NCI-H1092 (cell line): ENCODE measurements at regions not wholly inside any gene's neighbourhood (a gene's known extent, or its start where the extent isn't known, plus 50 kb on each side); places are given as distances from the start of the nearest gene placed in this dataset.

Experiments
- DNase-seq: peaks from one replicate; lab custom pipeline; 2025; lab: John Stamatoyannopoulos, UW

DNA sequence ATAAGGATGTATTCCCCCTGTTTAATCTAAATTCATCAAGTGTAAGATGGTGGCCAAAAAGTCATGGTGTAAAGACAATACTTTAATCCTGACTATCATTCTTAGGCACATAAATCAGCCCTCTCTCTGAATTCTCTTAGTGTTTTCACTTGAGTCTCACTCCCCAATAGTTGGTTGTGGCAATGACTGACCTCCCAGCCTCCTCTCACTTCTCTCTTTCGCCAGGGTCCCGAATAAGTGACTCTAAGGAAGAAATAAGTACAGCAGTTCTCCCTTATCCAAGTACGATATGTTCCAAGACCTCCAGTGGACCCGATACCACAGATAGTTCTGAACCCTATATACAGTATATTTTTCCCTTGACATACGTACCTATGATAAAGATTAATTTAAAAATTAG, 335.3 kb downstream of the MAF start:
- no peak for DNase-seq

DNA sequence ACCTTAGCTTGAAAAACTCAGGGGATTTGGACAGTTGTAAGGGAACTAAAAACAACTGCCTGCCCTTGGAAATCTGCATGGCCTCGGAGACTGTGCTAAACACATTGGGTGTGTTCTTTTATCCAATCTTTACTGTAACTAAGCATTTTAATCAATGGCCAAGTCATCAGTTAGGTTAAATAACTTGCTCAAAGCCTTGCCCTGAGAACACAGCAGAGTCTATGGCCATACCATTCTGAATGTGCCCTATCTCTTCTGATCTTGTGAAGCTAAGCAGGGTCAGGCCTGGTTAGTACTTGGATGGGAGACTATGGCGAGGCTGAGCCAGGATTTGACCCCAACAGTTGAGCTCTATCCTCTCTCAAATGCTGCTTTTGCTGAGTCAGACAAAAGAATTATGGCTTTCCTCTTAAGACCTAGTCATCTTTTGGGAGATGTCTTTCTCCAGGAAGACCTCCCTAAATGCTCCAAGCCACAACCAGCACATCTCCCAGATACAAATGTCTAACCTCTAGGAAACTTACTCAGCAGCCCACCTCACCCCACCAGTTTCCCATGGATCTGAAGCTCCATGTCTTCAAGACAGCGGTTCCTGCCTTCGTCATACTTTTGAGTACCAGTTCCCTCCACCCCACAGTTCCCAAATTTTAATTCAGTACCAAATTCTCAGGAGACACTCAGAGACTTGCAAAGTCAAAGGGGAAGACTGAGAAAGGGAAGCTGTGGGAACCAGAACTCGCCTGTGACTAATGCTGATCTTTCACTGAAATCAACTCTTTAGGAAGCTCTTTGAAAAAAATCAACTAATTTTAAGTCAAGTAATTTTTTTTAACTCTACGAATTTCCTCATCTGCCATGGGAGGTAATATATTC, 336.1 kb downstream of the MAF start:
- no peak for DNase-seq

DNA sequence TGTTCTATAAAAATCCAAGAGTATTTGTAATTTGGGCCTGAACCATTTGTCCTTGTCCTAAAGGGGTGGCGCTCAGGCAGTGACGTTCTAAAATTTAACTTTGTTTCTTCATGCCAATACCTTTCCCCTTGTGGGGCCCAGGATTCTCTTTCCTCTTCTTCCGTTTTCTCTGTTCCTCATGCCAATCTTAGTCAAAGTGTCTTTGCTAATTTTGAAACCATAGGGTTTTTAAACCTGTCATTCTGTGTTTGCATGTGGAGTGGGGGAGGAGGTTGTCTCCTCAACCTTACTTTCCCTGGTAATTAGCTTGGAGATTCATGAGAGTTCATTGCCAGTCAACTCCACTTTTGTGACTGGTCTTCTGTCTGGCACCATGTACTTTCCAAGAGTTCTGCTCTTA, 337.1 kb downstream of the MAF start:
- no peak for DNase-seq
